OCI-LY7 (cell line): ENCODE measurements at regions not wholly inside any gene's neighbourhood (a gene's known extent, or its start where the extent isn't known, plus 50 kb on each side); places are given as distances from the start of the nearest gene placed in this dataset.

Experiments
- BruUV-seq: library from RNA; stranded (reverse); fragments of 400-500 nt; replicated peaks from 2 replicates; lab custom pipeline; 2021; lab: Mats Ljungman, UMichigan
- CTCF ChIA-PET: fragments of 300-600 bp; sonication (Branson Sonifier 250); formaldehyde crosslinking; loops from one replicate; lab custom pipeline; 2022; ENCODE audit warnings: antibody characterized with exemption; ENCODE audit not compliant: unreplicated experiment; lab: Charles Lee
- POLR2A ChIA-PET: fragments of 300-600 bp; sonication (Branson Sonifier 250); formaldehyde crosslinking; loops from one replicate; lab custom pipeline; 2022; ENCODE audit warnings: antibody characterized with exemption; lab: Charles Lee
- DNase-seq: peaks from one replicate; pipeline ENCODE4 v3.0.0-alpha.2; 2015; ENCODE audit warnings: low spot score
- H2AFZ ChIP-seq: fragments of 200-600 bp; sonication (generic), shearing (Covaris generic); 2 replicates; pipeline ENCODE4 v1.6.1; 2014; ENCODE audit warnings: mild to moderate bottlenecking, antibody characterized with exemption, low read length, moderate library complexity
- H3K27ac ChIP-seq: fragments of 200-600 bp; sonication (generic); 2 replicates; pipeline ENCODE4 v1.5.1; 2014; ENCODE audit warnings: mixed run types, low read depth, mild to moderate bottlenecking, moderate library complexity, low read length, inconsistent platforms; ENCODE audit not compliant: poor library complexity, severe bottlenecking
- H3K36me3 ChIP-seq: fragments of 200-600 bp; sonication (generic); 2 replicates; pipeline ENCODE4 v1.6.1; 2014; ENCODE audit warnings: mild to moderate bottlenecking, antibody characterized with exemption, low read length, moderate library complexity, mixed read lengths; ENCODE audit not compliant: insufficient read depth
- H3K4me1 ChIP-seq: fragments of 200-600 bp; sonication (generic); 2 replicates; pipeline ENCODE4 v1.5.1; 2014; ENCODE audit warnings: mild to moderate bottlenecking, low read length; ENCODE audit not compliant: insufficient read depth, poor library complexity, severe bottlenecking
- H3K4me2 ChIP-seq: fragments of 200-600 bp; sonication (generic); 2 replicates; pipeline ENCODE4 v1.6.1; 2014; ENCODE audit warnings: mild to moderate bottlenecking, low read length
- H3K4me3 ChIP-seq: fragments of 200-600 bp; sonication (generic); 2 replicates; pipeline ENCODE4 v1.5.1; 2014; ENCODE audit warnings: mild to moderate bottlenecking, low read depth, low read length; ENCODE audit not compliant: poor library complexity, severe bottlenecking
- H3K79me2 ChIP-seq: fragments of 200-600 bp; sonication (generic); 2 replicates; pipeline ENCODE4 v1.6.1; 2016; ENCODE audit warnings: low read depth, mild to moderate bottlenecking, low read length, moderate library complexity, mixed read lengths; ENCODE audit not compliant: insufficient read depth
- H3K9me2 ChIP-seq: fragments of 200-600 bp; sonication (generic); 2 replicates; pipeline ENCODE4 v1.6.1; 2016; ENCODE audit warnings: mild to moderate bottlenecking, low read length, mixed read lengths; ENCODE audit not compliant: insufficient read depth
- H3K9me3 ChIP-seq: fragments of 200-600 bp; sonication (generic); 2 replicates; pipeline ENCODE4 v1.6.1; 2014; ENCODE audit warnings: mild to moderate bottlenecking, mixed run types, low read length, mixed read lengths
- H4K20me1 ChIP-seq: fragments of 200-600 bp; sonication (generic); 2 replicates; pipeline ENCODE4 v1.6.1; 2014; ENCODE audit warnings: mild to moderate bottlenecking, antibody characterized with exemption, low read length, moderate library complexity, mixed read lengths; ENCODE audit not compliant: insufficient read depth
- CTCF ChIP-seq: fragments of 200-600 bp; sonication (generic); conservative IDR thresholded peaks from 2 replicates; pipeline ENCODE4 v1.5.1; 2014; ENCODE audit warnings: mild to moderate bottlenecking, antibody characterized with exemption, low read length, moderate library complexity, mixed read lengths
- EZH2phosphoT487 ChIP-seq: fragments of 200-600 bp; sonication (generic); IDR thresholded peaks from 2 replicates; pipeline ENCODE4 v1.6.1; 2018; ENCODE audit warnings: low read depth, borderline replicate concordance, mild to moderate bottlenecking, mixed run types, antibody characterized with exemption, low read length, moderate library complexity, mixed read lengths
- intact Hi-C: fragments of 100-400 bp; cut with micrococcal nuclease; formaldehyde crosslinking; loops from one replicate; pipeline ENCODE4 v1.10.0; 2022; ENCODE audit not compliant: unreplicated experiment

- DNase-seq, result no peak
- H3K27ac ChIP-seq, result no peak overlapping the region
- H4K20me1 ChIP-seq, result no peaks in the 10 kb centered on the region
- TF ChIP-seq CTCF, result no peak
- no peak for TF ChIP-seq EZH2phosphoT487
- H3K9me3 ChIP-seq, result no peaks in the 10 kb centered on the region
- H3K4me1 ChIP-seq, result no peaks in the 10 kb centered on the region
- no peaks in the 10 kb centered on the region for H3K36me3 ChIP-seq
- H3K4me3 ChIP-seq, result no peak overlapping the region
- BruUV-seq, result no TSS peak
- no peaks in the 10 kb centered on the region for H3K79me2 ChIP-seq
- CTCF ChIA-PET, result no interaction called here
- H3K9me2 ChIP-seq, result no peaks in the 10 kb centered on the region
- no peak overlapping the region for H3K4me2 ChIP-seq
- H2AFZ ChIP-seq, result no peak overlapping the region
- intact Hi-C loops, result no loop called here
- POLR2A ChIA-PET, result no interaction called here
Measured at GRCh38 chr2:56571074-56571473, 387.3 kb downstream of the CCDC85A start.

- no peaks in the 10 kb centered on the region for H3K9me2 ChIP-seq
- CTCF ChIA-PET, result no interaction called here
- no peak overlapping the region for H3K4me2 ChIP-seq
- H3K9me3 ChIP-seq, result no peaks in the 10 kb centered on the region
- H3K79me2 ChIP-seq, result no peaks in the 10 kb centered on the region
- no peak overlapping the region for H3K4me3 ChIP-seq
- no peak overlapping the region for H2AFZ ChIP-seq
- no peak for DNase-seq
- no peak for TF ChIP-seq CTCF
- no peak for TF ChIP-seq EZH2phosphoT487
- no peaks in the 10 kb centered on the region for H3K36me3 ChIP-seq
- BruUV-seq, result no TSS peak
- no peaks in the 10 kb centered on the region for H3K4me1 ChIP-seq
- H4K20me1 ChIP-seq, result no peaks in the 10 kb centered on the region
- POLR2A ChIA-PET, result no interaction called here
- intact Hi-C loops, result no loop called here
- H3K27ac ChIP-seq, result no peak overlapping the region
Measured at GRCh38 chr2:56576001-56576400, 392.2 kb downstream of the CCDC85A start.

GRCh38 chr2:56580242-56580641 is 396.5 kb downstream of the CCDC85A start:
- ChIA-PET POLR2A (no interaction called here), CTCF (no interaction called here)
- DNase-seq, result no peak
- Histone ChIP-seq H3K4me1 (no peaks in the 10 kb centered on the region), H3K27ac (no peak overlapping the region), H4K20me1 (no peaks in the 10 kb centered on the region), H3K4me3 (no peak overlapping the region), H3K9me2 (no peaks in the 10 kb centered on the region), H2AFZ (no peak overlapping the region), H3K36me3 (no peaks in the 10 kb centered on the region), H3K9me3 (no peaks in the 10 kb centered on the region), H3K79me2 (no peaks in the 10 kb centered on the region), H3K4me2 (no peak overlapping the region)
- intact Hi-C loops, result no loop called here
- TF ChIP-seq CTCF (no peak), EZH2phosphoT487 (no peak)
- no TSS peak for BruUV-seq
